Ovary (tissue), 7 donors: ENCODE measurements at regions not wholly inside any gene's neighbourhood (a gene's known extent, or its start where the extent isn't known, plus 50 kb on each side); places are given as distances from the start of the nearest gene placed in this dataset.

ENCODE experiments used
- DNase-seq, 5 donors: peaks; one replicate each; pipeline ENCODE4 v3.0.0-alpha.2; 2019 to 2020
- H3K27ac ChIP-seq, 2 donors: fragments of 200-600 bp; one replicate each; pipeline versions ENCODE4 v1.5.1 to v1.8.0; 2019 to 2022
- H3K27me3 ChIP-seq: fragments of 200-600 bp; one replicate; pipeline ENCODE4 v1.8.0; 2022
- H3K36me3 ChIP-seq: fragments of 200-600 bp; sonication (generic); one replicate; pipeline ENCODE4 v1.5.1; 2019
- H3K4me1 ChIP-seq: one replicate; pipeline ENCODE4 v1.8.1; 2013; ENCODE audit warnings: mild to moderate bottlenecking, moderate library complexity; ENCODE audit not compliant: insufficient read depth
- H3K4me3 ChIP-seq: fragments of 200-600 bp; sonication (generic); one replicate; pipeline ENCODE4 v1.5.1; 2017
- H3K9me3 ChIP-seq, 2 donors: fragments of 200-600 bp in 1 of 2; sonication (generic) in 1 of 2; one replicate each; pipeline versions ENCODE4 v1.5.1 to v1.8.1; 2013 to 2019; ENCODE audit warnings: mild to moderate bottlenecking in 1 of 2, moderate library complexity in 1 of 2
- EP300 ChIP-seq: sonication (generic); formaldehyde crosslinking; IDR thresholded peaks from one replicate; pipeline ENCODE4 v1.6.1; 2017; ENCODE audit warnings: antibody characterized with exemption
- POLR2A ChIP-seq: fragments of 450-650 bp; IDR thresholded peaks from one replicate; pipeline ENCODE4 v1.6.1; 2017; ENCODE audit warnings: antibody characterized with exemption, mild to moderate bottlenecking, moderate library complexity
- WGBS, 3 donors: extraction: QIAGEN DNeasy Blood & Tissue Kit in 1 of 3; methylation state at CpG; one replicate each; pipeline versions ENCODE4 v1.1.5 to v1.1.7; 2013 to 2017; 5-methylcytosine and 5-hydroxymethylcytosine counted together
- intact Hi-C, 4 donors: fragments of 100-400 bp; cut with DNase I; formaldehyde crosslinking; loops; one replicate each; pipeline versions ENCODE4 v1.11.0 to v1.15.1; 2022 to 2023
- TF ChIP-seq, protein P1 (sequence below), 3 donors: fragments of 450-650 bp in 2 of 3; fragments of 200-600 bp in 1 of 3; IDR thresholded peaks; one replicate each; pipeline versions ENCODE4 v1.5.1 to v1.8.0; 2016 to 2022; ENCODE audit warnings: antibody characterized with exemption in 3 of 3, mild to moderate bottlenecking in 1 of 3
- donor health status: DM: no; HTN: no; CAD: no; lungs with moderate emphysema.
- donor health status: DM: no; HTN: no; CAD: no.
- donor health status: Bipolar disorder and iron deficiency.
- donor health status: DM: no; HTN: no; CAD: no.
- donor health status: DM: yes; HTN: yes; CAD: no.

- H3K27ac ChIP-seq, result no peak overlapping the region
- no peak overlapping the region for H3K4me3 ChIP-seq
- no peaks in the 10 kb centered on the region for H3K4me1 ChIP-seq
- H3K36me3 ChIP-seq, result no peaks in the 10 kb centered on the region
- no peaks in the 10 kb centered on the region for H3K9me3 ChIP-seq
- whole genome bisulfite sequencing, 3 donors, result 88 to 90% (median 89%) methylated on average over 30 of the region's 30 CpGs
- TF ChIP-seq EP300 (no peak), POLR2A (no peak)
- TF ChIP-seq, protein P1, sequence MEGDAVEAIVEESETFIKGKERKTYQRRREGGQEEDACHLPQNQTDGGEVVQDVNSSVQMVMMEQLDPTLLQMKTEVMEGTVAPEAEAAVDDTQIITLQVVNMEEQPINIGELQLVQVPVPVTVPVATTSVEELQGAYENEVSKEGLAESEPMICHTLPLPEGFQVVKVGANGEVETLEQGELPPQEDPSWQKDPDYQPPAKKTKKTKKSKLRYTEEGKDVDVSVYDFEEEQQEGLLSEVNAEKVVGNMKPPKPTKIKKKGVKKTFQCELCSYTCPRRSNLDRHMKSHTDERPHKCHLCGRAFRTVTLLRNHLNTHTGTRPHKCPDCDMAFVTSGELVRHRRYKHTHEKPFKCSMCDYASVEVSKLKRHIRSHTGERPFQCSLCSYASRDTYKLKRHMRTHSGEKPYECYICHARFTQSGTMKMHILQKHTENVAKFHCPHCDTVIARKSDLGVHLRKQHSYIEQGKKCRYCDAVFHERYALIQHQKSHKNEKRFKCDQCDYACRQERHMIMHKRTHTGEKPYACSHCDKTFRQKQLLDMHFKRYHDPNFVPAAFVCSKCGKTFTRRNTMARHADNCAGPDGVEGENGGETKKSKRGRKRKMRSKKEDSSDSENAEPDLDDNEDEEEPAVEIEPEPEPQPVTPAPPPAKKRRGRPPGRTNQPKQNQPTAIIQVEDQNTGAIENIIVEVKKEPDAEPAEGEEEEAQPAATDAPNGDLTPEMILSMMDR (IDR thresholded peaks at IDR 0.05), result no peak
- intact Hi-C loops, result no loop called here
- no peaks in the 10 kb centered on the region for H3K27me3 ChIP-seq
- DNase-seq, result no peak
Measured at GRCh38 chr13:68523838-68524424, 1293.8 kb upstream of the PCDH9 start.

- intact Hi-C loops, result no loop called here
- H3K9me3 ChIP-seq, result no peaks in the 10 kb centered on the region
- DNase-seq, result no peak
- no peak overlapping the region for H3K27ac ChIP-seq
- 45 to 85% (median 75%) methylated on average over 2 of the region's 2 CpGs for WGBS, 3 donors
- no peaks in the 10 kb centered on the region for H3K27me3 ChIP-seq
- H3K36me3 ChIP-seq, result no peaks in the 10 kb centered on the region
- H3K4me3 ChIP-seq, result no peak overlapping the region
- TF ChIP-seq, protein P1 (IDR thresholded peaks at IDR 0.05), result no peak
- no peak for TF ChIP-seq EP300
- TF ChIP-seq POLR2A, result no peak
- H3K4me1 ChIP-seq, result no peaks in the 10 kb centered on the region
Measured at GRCh38 chr13:68522184-68522583, 1292.0 kb upstream of the PCDH9 start.

GRCh38 chr13:68509734-68510621, 1279.8 kb upstream of the PCDH9 start:
- Histone ChIP-seq H3K27me3 (no peaks in the 10 kb centered on the region), H3K4me3 (no peak overlapping the region), H3K36me3 (no peaks in the 10 kb centered on the region), H3K27ac (no peak overlapping the region), H3K4me1 (no peaks in the 10 kb centered on the region), H3K9me3 (no peaks in the 10 kb centered on the region)
- WGBS, 3 donors, result 87 to 88% (median 87%) methylated on average over 4 of the region's 4 CpGs
- DNase-seq, result no peak
- intact Hi-C loops, result no loop called here
- TF ChIP-seq, protein P1 (IDR thresholded peaks at IDR 0.05), result no peak

- no peaks in the 10 kb centered on the region for H3K4me1 ChIP-seq
- no peaks in the 10 kb centered on the region for H3K27me3 ChIP-seq
- H3K27ac ChIP-seq, result no peak overlapping the region
- no peaks in the 10 kb centered on the region for H3K36me3 ChIP-seq
- TF ChIP-seq EP300, result no peak
- TF ChIP-seq, protein P1 (IDR thresholded peaks at IDR 0.05), result no peak
- no peak for TF ChIP-seq POLR2A
- 60 to 69% (median 64%) methylated on average over 8 of the region's 8 CpGs for WGBS, 3 donors
- intact Hi-C loops, result no loop called here
- no peaks in the 10 kb centered on the region for H3K9me3 ChIP-seq
- DNase-seq, result no peak
- H3K4me3 ChIP-seq, result no peak overlapping the region
Measured at GRCh38 chr13:68506888-68507551, 1276.9 kb upstream of the PCDH9 start.
